K562 (cell line): ENCODE measurements at regions not wholly inside any gene's neighbourhood (a gene's known extent, or its start where the extent isn't known, plus 50 kb on each side); places are given as distances from the start of the nearest gene placed in this dataset.

ENCODE experiments used
- ATAC-seq: fragments of 200-7000 bp; cut with Tn5 transposase; 3 replicates; pipeline ENCODE4 v1.9.1; 2020; ENCODE audit warnings: moderate library complexity
- BruUV-seq: library from RNA; stranded (reverse); fragments of 400-500 nt; replicated peaks from 2 replicates; lab custom pipeline; 2021; lab: Mats Ljungman, UMichigan
- CTCF ChIA-PET: fragments of 300-600 bp; formaldehyde crosslinking; extraction: SDS; loops from one replicate; lab custom pipeline; 2021; ENCODE audit warnings: low intra/inter-chr PET ratio; lab: Yijun Ruan, JAX
- POLR2A ChIA-PET: fragments of 300-600, 350-650 bp; sonication (Branson Sonifier 250); formaldehyde crosslinking; extraction: SDS; loops from one replicate; lab custom pipeline; 2021; ENCODE audit warnings: antibody characterized with exemption, inconsistent platforms; lab: Yijun Ruan, JAX
- DNase-seq, 4 experiments: peaks; one replicate each; pipeline versions ENCODE4 v3.0.0 to v3.0.0-alpha.2; 2011 to 2018; ENCODE audit warnings: low spot score in 3 of 4, mixed read lengths in 3 of 4; ENCODE audit errors: extremely low read depth in 1 of 4
- FAIRE-seq: peaks from 2 replicates; lab custom pipeline; 2011; peaks lifted over from hg19 to GRCh38; lab: Jason Lieb, UNC
- H2AFZ ChIP-seq: 2 replicates; pipeline ENCODE4 v1.6.0; 2011; ENCODE audit warnings: low read depth, low read length, control low read depth, inconsistent platforms
- H3K27ac ChIP-seq: fragments of 200-600 bp; 3 replicates; pipeline ENCODE4 v1.8.0; 2011; ENCODE audit warnings: low read depth, mild to moderate bottlenecking, control low read depth, inconsistent platforms, low read length, moderate library complexity, mixed read lengths; ENCODE audit errors: extremely low read depth
- H3K27me3 ChIP-seq, 2 experiments: fragments of 300-600 bp in 1 of 2; 2 replicates in 1 of 2; 3 replicates in 1 of 2; pipeline versions ENCODE4 v1.6.0 to v1.8.0; 2011; ENCODE audit warnings: inconsistent platforms in 2 of 2, low read length in 2 of 2, mild to moderate bottlenecking in 1 of 2, mixed read lengths in 1 of 2, moderate library complexity in 1 of 2; ENCODE audit not compliant: control insufficient read depth in 2 of 2, insufficient read depth in 2 of 2
- H3K36me3 ChIP-seq: fragments of 300-600 bp; 3 replicates; pipeline ENCODE4 v1.8.0; 2011; ENCODE audit warnings: mild to moderate bottlenecking, low read length, inconsistent platforms; ENCODE audit not compliant: control insufficient read depth, insufficient read depth
- H3K4me1 ChIP-seq, 2 experiments: fragments of 200-600 bp in 1 of 2; replicated peaks in 1 of 2; 2 replicates in 1 of 2; 3 replicates in 1 of 2; pipeline versions ENCODE4 v1.5.1 to v1.8.0; 2011; ENCODE audit warnings: inconsistent platforms in 2 of 2, low read length in 2 of 2, mild to moderate bottlenecking in 1 of 2, mixed read lengths in 1 of 2, moderate library complexity in 1 of 2; ENCODE audit not compliant: control insufficient read depth in 2 of 2, insufficient read depth in 2 of 2
- H3K4me2 ChIP-seq: 2 replicates; pipeline ENCODE4 v1.6.1; 2011; ENCODE audit warnings: low read length, control low read depth, inconsistent platforms, mixed read lengths; ENCODE audit not compliant: insufficient read depth
- H3K4me3 ChIP-seq: fragments of 200-600 bp; sonication (generic), shearing (Covaris generic); 2 replicates; pipeline ENCODE4 v1.5.1; 2016; ENCODE audit warnings: control low read depth, inconsistent platforms
- H3K79me2 ChIP-seq: fragments of 200-600 bp; 3 replicates; pipeline ENCODE4 v1.8.0; 2011; ENCODE audit warnings: low read length, inconsistent platforms; ENCODE audit not compliant: control insufficient read depth, insufficient read depth
- H3K9ac ChIP-seq, 2 experiments: 2 replicates each; pipeline versions ENCODE4 v1.6.0 to v1.6.1; 2011; ENCODE audit warnings: low read depth in 2 of 2, low read length in 2 of 2, control low read depth in 1 of 2, inconsistent platforms in 1 of 2, mild to moderate bottlenecking in 1 of 2, mixed read lengths in 1 of 2; ENCODE audit not compliant: insufficient read depth in 1 of 2
- H3K9me1 ChIP-seq: one replicate; pipeline ENCODE4 v1.6.0; 2011; ENCODE audit warnings: inconsistent platforms, mild to moderate bottlenecking, low read length, moderate library complexity; ENCODE audit not compliant: control insufficient read depth, insufficient read depth
- H3K9me3 ChIP-seq: replicated peaks from 2 replicates; pipeline ENCODE4 v1.5.1; 2011; ENCODE audit warnings: low read depth, low read length, inconsistent platforms; ENCODE audit not compliant: control insufficient read depth, insufficient read depth
- H4K20me1 ChIP-seq: replicated peaks from 2 replicates; pipeline ENCODE4 v1.6.1; 2011; ENCODE audit warnings: low read length, inconsistent platforms, mixed read lengths; ENCODE audit not compliant: control insufficient read depth, insufficient read depth
- CBX3 ChIP-seq, 2 experiments: IDR thresholded peaks; 1 replicate in 1 of 2; 2 replicates in 1 of 2; pipeline ENCODE4 v1.6.1; 2012; ENCODE audit warnings: inconsistent platforms in 2 of 2, low read length in 2 of 2, borderline replicate concordance in 1 of 2, control low read depth in 1 of 2
- CEBPG ChIP-seq, 3 experiments: fragments of 200-800 bp in 1 of 3; sonication (Bioruptor generic) in 1 of 3; sonication (generic) in 1 of 3; formaldehyde crosslinking in 1 of 3; IDR thresholded peaks in 2 of 3; conservative IDR thresholded peaks in 1 of 3; 2 replicates each; pipeline versions ENCODE4 v1.6.1 to v1.8.0; 2016 to 2022; ENCODE audit warnings: missing compliant biosample characterization in 2 of 3, missing genetic modification characterization in 2 of 3, mild to moderate bottlenecking in 1 of 3, missing genetic modification reagents in 1 of 3
- EZH2 ChIP-seq: IDR thresholded peaks from 2 replicates; pipeline ENCODE4 v1.6.1; 2012; ENCODE audit warnings: low read depth, mild to moderate bottlenecking, inconsistent platforms, low read length, borderline replicate concordance
- HOXB6 ChIP-seq: fragments of 250-450 bp; sonication (Bioruptor Pico); IDR thresholded peaks from 2 replicates; pipeline ENCODE4 v1.5.1; 2022; ENCODE audit warnings: mild to moderate bottlenecking, borderline replicate concordance
- MEIS2 ChIP-seq: fragments of 450-650 bp; IDR thresholded peaks from 2 replicates; pipeline ENCODE4 v1.6.1; 2014; ENCODE audit warnings: mild to moderate bottlenecking; ENCODE audit not compliant: partially characterized antibody
- POLR2AphosphoS5 ChIP-seq: IDR thresholded peaks from 2 replicates; pipeline ENCODE4 v1.6.1; 2011; ENCODE audit warnings: mild to moderate bottlenecking, low read depth, low read length, moderate library complexity; ENCODE audit not compliant: control insufficient read depth, insufficient read depth
- RUNX1 ChIP-seq: sonication (generic); IDR thresholded peaks from 2 replicates; pipeline ENCODE4 v1.6.1; 2016; ENCODE audit warnings: antibody characterized with exemption, low read depth
- SMARCB1 ChIP-seq: IDR thresholded peaks from 2 replicates; pipeline ENCODE4 v1.6.1; 2011; ENCODE audit warnings: improper control_type of control experiment, low read depth; ENCODE audit not compliant: insufficient read length
- U2AF2 ChIP-seq: fragments of 200-400 bp; formaldehyde crosslinking; optimal IDR thresholded peaks from 2 replicates; pipeline ENCODE3; 2017; ENCODE audit warnings: low read depth, mild to moderate bottlenecking, low read length
- ZBTB43 ChIP-seq: sonication (generic); formaldehyde crosslinking; IDR thresholded peaks from 2 replicates; pipeline ENCODE4 v1.8.0; 2023; ENCODE audit warnings: mild to moderate bottlenecking, missing genetic modification reagents
- ZC3H4 ChIP-seq: sonication (generic); formaldehyde crosslinking; IDR thresholded peaks from 2 replicates; pipeline ENCODE4 v1.9.0; 2021; ENCODE audit warnings: missing genetic modification reagents, borderline replicate concordance
- ZNF740 ChIP-seq, 3 experiments: fragments of 200-800 bp in 1 of 3; sonication (Bioruptor generic) in 1 of 3; sonication (generic) in 1 of 3; formaldehyde crosslinking in 1 of 3; IDR thresholded peaks; 2 replicates each; pipeline versions ENCODE4 v1.6.1 to v1.8.0; 2016 to 2022; ENCODE audit warnings: mild to moderate bottlenecking in 2 of 3, missing compliant biosample characterization in 2 of 3, missing genetic modification characterization in 2 of 3, missing genetic modification reagents in 1 of 3
- WGBS: fragments of 100-300 bp; shearing (Covaris generic); methylation state at CpG from one replicate; pipeline ENCODE4 v1.1.6; 2016; ENCODE audit warnings: low coverage, mixed read lengths; ENCODE audit not compliant: insufficient coverage; ENCODE audit errors: missing lambda C conversion rate; 5-methylcytosine and 5-hydroxymethylcytosine counted together
- in situ Hi-C: fragments of 300-500 bp; cut with MboI; formaldehyde crosslinking; loops from 4 replicates; pipeline ENCODE4 v1.15.0; 2018; ENCODE audit warnings: inconsistent platforms, mixed read lengths
- intact Hi-C: fragments of 100-400 bp; cut with micrococcal nuclease; formaldehyde crosslinking; loops from 2 replicates; pipeline ENCODE4 v1.14.2; 2022
- TF ChIP-seq, protein P1 (sequence below): fragments of 250-450 bp; sonication (Bioruptor Pico); IDR thresholded peaks from 2 replicates; pipeline ENCODE4 v1.9.0; 2021; ENCODE audit warnings: mild to moderate bottlenecking
- TF ChIP-seq, protein P2 (sequence below): sonication (generic); formaldehyde crosslinking; IDR thresholded peaks from 2 replicates; pipeline ENCODE4 v1.8.0; 2023; ENCODE audit warnings: mild to moderate bottlenecking, missing genetic modification reagents

DNA sequence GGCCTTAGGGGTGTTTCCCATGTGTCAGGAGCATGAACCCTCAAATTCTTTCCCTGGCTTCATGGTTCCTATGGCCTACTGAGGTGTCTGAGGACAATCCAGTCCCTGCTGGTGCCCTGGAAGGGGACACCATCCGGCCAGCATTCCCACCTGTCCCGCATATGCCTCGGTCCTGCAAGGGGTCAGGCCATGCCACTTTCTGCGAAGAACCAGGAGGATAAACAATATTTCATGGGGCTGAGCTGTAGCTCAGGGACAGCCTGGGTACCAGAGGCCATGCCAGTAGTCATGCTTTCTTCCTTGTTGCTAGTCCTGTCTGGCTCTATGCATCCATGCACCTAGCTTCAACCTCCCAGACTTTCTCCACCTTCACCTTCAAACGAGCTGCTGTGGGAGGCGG, 123.6 kb downstream of the MRPS6 start:
- Histone ChIP-seq H2AFZ (no peak overlapping the region), H3K9ac (no peak overlapping the region), H3K4me3 (no peak overlapping the region), H3K4me1 (peaks cover 3 to 5% of the 10 kb centered on the region in 2 experiments; a peak in 4 of 5 replicates), H3K9me3 (no peaks in the 10 kb centered on the region; the same call in 1 of the 2 replicates)
- DNase-seq = no peak
- ChIA-PET CTCF (no interaction called here), POLR2A (interaction anchor here (1.5 kb wide), 2 partner anchors 12 to 273 kb away, joined by 3 to 4 read pairs; no protein-coding TSS in a partner anchor)
- in situ Hi-C loops = no loop called here
- TF ChIP-seq HOXB6 (CRISPR knock-in tag) (no peak), ZNF740 (CRISPR knock-in tag; IDR thresholded peaks at IDR 0.05) (no peak), ZNF740 (tag; IDR thresholded peaks at IDR 0.05) (no peak), ZBTB43 (no peak), U2AF2 (no peak), EZH2 (no peak), RUNX1 (no peak), CBX3 (IDR thresholded peaks at IDR 0.05; ENCODE audit: borderline replicate concordance in 1 of 2, low read length in 2 of 2) (no peak), MEIS2 (no peak), CEBPG (CRISPR knock-in tag; IDR thresholded peaks at IDR 0.05) (no peak), CEBPG (tag; conservative IDR thresholded peaks at IDR 0.05 in 1 of 2, IDR thresholded peaks at IDR 0.05 in 1 of 2) (no peak), POLR2AphosphoS5 (no peak), SMARCB1 (no peak), ZC3H4 (CRISPR knock-in tag) (no peak)
- TF ChIP-seq, protein P1, sequence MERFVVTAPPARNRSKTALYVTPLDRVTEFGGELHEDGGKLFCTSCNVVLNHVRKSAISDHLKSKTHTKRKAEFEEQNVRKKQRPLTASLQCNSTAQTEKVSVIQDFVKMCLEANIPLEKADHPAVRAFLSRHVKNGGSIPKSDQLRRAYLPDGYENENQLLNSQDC (CRISPR knock-in tag) = no peak
- TF ChIP-seq, protein P2, sequence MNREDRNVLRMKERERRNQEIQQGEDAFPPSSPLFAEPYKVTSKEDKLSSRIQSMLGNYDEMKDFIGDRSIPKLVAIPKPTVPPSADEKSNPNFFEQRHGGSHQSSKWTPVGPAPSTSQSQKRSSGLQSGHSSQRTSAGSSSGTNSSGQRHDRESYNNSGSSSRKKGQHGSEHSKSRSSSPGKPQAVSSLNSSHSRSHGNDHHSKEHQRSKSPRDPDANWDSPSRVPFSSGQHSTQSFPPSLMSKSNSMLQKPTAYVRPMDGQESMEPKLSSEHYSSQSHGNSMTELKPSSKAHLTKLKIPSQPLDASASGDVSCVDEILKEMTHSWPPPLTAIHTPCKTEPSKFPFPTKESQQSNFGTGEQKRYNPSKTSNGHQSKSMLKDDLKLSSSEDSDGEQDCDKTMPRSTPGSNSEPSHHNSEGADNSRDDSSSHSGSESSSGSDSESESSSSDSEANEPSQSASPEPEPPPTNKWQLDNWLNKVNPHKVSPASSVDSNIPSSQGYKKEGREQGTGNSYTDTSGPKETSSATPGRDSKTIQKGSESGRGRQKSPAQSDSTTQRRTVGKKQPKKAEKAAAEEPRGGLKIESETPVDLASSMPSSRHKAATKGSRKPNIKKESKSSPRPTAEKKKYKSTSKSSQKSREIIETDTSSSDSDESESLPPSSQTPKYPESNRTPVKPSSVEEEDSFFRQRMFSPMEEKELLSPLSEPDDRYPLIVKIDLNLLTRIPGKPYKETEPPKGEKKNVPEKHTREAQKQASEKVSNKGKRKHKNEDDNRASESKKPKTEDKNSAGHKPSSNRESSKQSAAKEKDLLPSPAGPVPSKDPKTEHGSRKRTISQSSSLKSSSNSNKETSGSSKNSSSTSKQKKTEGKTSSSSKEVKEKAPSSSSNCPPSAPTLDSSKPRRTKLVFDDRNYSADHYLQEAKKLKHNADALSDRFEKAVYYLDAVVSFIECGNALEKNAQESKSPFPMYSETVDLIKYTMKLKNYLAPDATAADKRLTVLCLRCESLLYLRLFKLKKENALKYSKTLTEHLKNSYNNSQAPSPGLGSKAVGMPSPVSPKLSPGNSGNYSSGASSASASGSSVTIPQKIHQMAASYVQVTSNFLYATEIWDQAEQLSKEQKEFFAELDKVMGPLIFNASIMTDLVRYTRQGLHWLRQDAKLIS = no peak
- TF ChIP-seq, all 486 proteins: peak for 0
- no peaks in the 10 kb centered on the region for H3K36me3 ChIP-seq
- no peaks in the 10 kb centered on the region for H4K20me1 ChIP-seq
- no peaks in the 10 kb centered on the region for H3K9me1 ChIP-seq
- no peaks in the 10 kb centered on the region for H3K27me3 ChIP-seq
- FAIRE-seq = no peak
- no peaks in the 10 kb centered on the region for H3K79me2 ChIP-seq
- ATAC-seq = no peak
- intact Hi-C loops = no loop called here
- no peak overlapping the region for H3K4me2 ChIP-seq
- WGBS = 35% methylated on average over 6 of the region's 6 CpGs
- no TSS peak for BruUV-seq
- no peak overlapping the region for H3K27ac ChIP-seq
